ENCODE measurements at regions not wholly inside any gene's neighbourhood (a gene's known extent, or its start where the extent isn't known, plus 50 kb on each side); places are given as distances from the start of the nearest gene placed in this dataset.

GRCh38 chr9:120299785-120300184, 280.2 kb downstream of the CDK5RAP2 start:
- no peaks in the 10 kb centered on the region for H3K36me3 ChIP-seq (ENCODE audit: control insufficient read depth in 4 of 4, insufficient read depth in 4 of 4, low read length in 4 of 4)
- WGBS, 2 donors, result 75 to 78% methylated on average over 6 of the region's 6 CpGs
- H3K27ac ChIP-seq (ENCODE audit: low read depth in 1 of 2, low read length in 1 of 2), result no peak overlapping the region
- TF ChIP-seq CTCF (IDR thresholded peaks at IDR 0.05; ENCODE audit: control extremely low read depth, extremely low read depth), result no peak
- H3K9me3 ChIP-seq (ENCODE audit: control insufficient read depth in 4 of 4, insufficient read depth in 3 of 4, low read length in 3 of 4), result peaks cover 0 to 2% (median 0%) of the 10 kb centered on the region in 4 donors
- no peak overlapping the region for H3K4me3 ChIP-seq
- ATAC-seq (ENCODE audit: insufficient read depth, low FRiP score) (no peak), DNase-seq (no peak)
- H3K4me1 ChIP-seq (ENCODE audit: control insufficient read depth in 5 of 5, insufficient read depth in 5 of 5, low read length in 5 of 5), result no peaks in the 10 kb centered on the region
- no peaks in the 10 kb centered on the region for H3K27me3 ChIP-seq (ENCODE audit: control insufficient read depth in 3 of 3, insufficient read depth in 3 of 3, low read length in 2 of 3)
- H3K9ac ChIP-seq (ENCODE audit: insufficient read depth in 1 of 2, low read length in 2 of 2), result no peak overlapping the region

GRCh38 chr9:120294003-120294402, 286.0 kb downstream of the CDK5RAP2 start:
- Histone ChIP-seq H3K27me3 (ENCODE audit: control insufficient read depth in 3 of 3, insufficient read depth in 3 of 3, low read length in 2 of 3) (no peaks in the 10 kb centered on the region), H3K9me3 (ENCODE audit: control insufficient read depth in 4 of 4, insufficient read depth in 3 of 4, low read length in 3 of 4) (peaks cover 0 to 4% (median 0%) of the 10 kb centered on the region in 4 donors), H3K4me1 (ENCODE audit: control insufficient read depth in 5 of 5, insufficient read depth in 5 of 5, low read length in 5 of 5) (no peaks in the 10 kb centered on the region), H3K27ac (ENCODE audit: low read depth in 1 of 2, low read length in 1 of 2) (no peak overlapping the region), H3K9ac (ENCODE audit: insufficient read depth in 1 of 2, low read length in 2 of 2) (no peak overlapping the region), H3K36me3 (ENCODE audit: control insufficient read depth in 4 of 4, insufficient read depth in 4 of 4, low read length in 4 of 4) (no peaks in the 10 kb centered on the region), H3K4me3 (no peak overlapping the region)
- WGBS, 2 donors, result 70 to 76% methylated on average over 4 of the region's 4 CpGs
- DNase-seq, result no peak
- no peak for ATAC-seq (ENCODE audit: insufficient read depth, low FRiP score)
- no peak for TF ChIP-seq CTCF (IDR thresholded peaks at IDR 0.05; ENCODE audit: control extremely low read depth, extremely low read depth)

GRCh38 chr9:120292606-120293005, 287.4 kb downstream of the CDK5RAP2 start:
- H3K4me1 ChIP-seq (ENCODE audit: control insufficient read depth in 5 of 5, insufficient read depth in 5 of 5, low read length in 5 of 5), result no peaks in the 10 kb centered on the region
- ATAC-seq (ENCODE audit: insufficient read depth, low FRiP score) (no peak), DNase-seq (no peak)
- no peak for TF ChIP-seq CTCF (IDR thresholded peaks at IDR 0.05; ENCODE audit: control extremely low read depth, extremely low read depth)
- WGBS, 2 donors, result 0% methylated on average over 1 of the region's 1 CpG
- H3K36me3 ChIP-seq (ENCODE audit: control insufficient read depth in 4 of 4, insufficient read depth in 4 of 4, low read length in 4 of 4), result no peaks in the 10 kb centered on the region
- H3K27ac ChIP-seq (ENCODE audit: low read depth in 1 of 2, low read length in 1 of 2), result no peak overlapping the region
- no peaks in the 10 kb centered on the region for H3K27me3 ChIP-seq (ENCODE audit: control insufficient read depth in 3 of 3, insufficient read depth in 3 of 3, low read length in 2 of 3)
- H3K9ac ChIP-seq (ENCODE audit: insufficient read depth in 1 of 2, low read length in 2 of 2), result no peak overlapping the region
- peaks cover 0 to 4% (median 0%) of the 10 kb centered on the region in 4 donors for H3K9me3 ChIP-seq (ENCODE audit: control insufficient read depth in 4 of 4, insufficient read depth in 3 of 4, low read length in 3 of 4)
- H3K4me3 ChIP-seq, result no peak overlapping the region

GRCh38 chr9:120291050-120291449, 288.9 kb downstream of the CDK5RAP2 start:
- TF ChIP-seq CTCF (IDR thresholded peaks at IDR 0.05; ENCODE audit: control extremely low read depth, extremely low read depth), result no peak
- Histone ChIP-seq H3K27ac (ENCODE audit: low read depth in 1 of 2, low read length in 1 of 2) (no peak overlapping the region), H3K27me3 (ENCODE audit: control insufficient read depth in 3 of 3, insufficient read depth in 3 of 3, low read length in 2 of 3) (no peaks in the 10 kb centered on the region), H3K4me1 (ENCODE audit: control insufficient read depth in 5 of 5, insufficient read depth in 5 of 5, low read length in 5 of 5) (no peaks in the 10 kb centered on the region), H3K9ac (ENCODE audit: insufficient read depth in 1 of 2, low read length in 2 of 2) (no peak overlapping the region), H3K36me3 (ENCODE audit: control insufficient read depth in 4 of 4, insufficient read depth in 4 of 4, low read length in 4 of 4) (no peaks in the 10 kb centered on the region), H3K4me3 (no peak overlapping the region), H3K9me3 (ENCODE audit: control insufficient read depth in 4 of 4, insufficient read depth in 3 of 4, low read length in 3 of 4) (peaks cover 0 to 4% (median 0%) of the 10 kb centered on the region in 4 donors)
- ATAC-seq (ENCODE audit: insufficient read depth, low FRiP score), result no peak
- no peak for DNase-seq
- 91 to 96% methylated on average over 3 of the region's 3 CpGs for WGBS, 2 donors

All from lung (tissue), 11 donors.